Progenitor cell of endocrine pancreas (in vitro differentiated cells): ENCODE measurements at regions not wholly inside any gene's neighbourhood (a gene's known extent, or its start where the extent isn't known, plus 50 kb on each side); places are given as distances from the start of the nearest gene placed in this dataset.

Experiments used
- DNase-seq: peaks from one replicate; pipeline ENCODE4 v3.0.0; 2021; ENCODE audit warnings: low spot score; ENCODE audit not compliant: unreplicated experiment
- H3K27ac Mint-ChIP-seq: 2 replicates; pipeline ENCODE4 v1.8.0; 2021; ENCODE audit warnings: mild to moderate bottlenecking, moderate library complexity, mixed read lengths
- H3K27me3 Mint-ChIP-seq: 2 replicates; pipeline ENCODE4 v1.8.0; 2021; ENCODE audit warnings: mixed read lengths
- H3K36me3 Mint-ChIP-seq: 2 replicates; pipeline ENCODE4 v1.8.0; 2022; ENCODE audit warnings: mixed read lengths; ENCODE audit not compliant: insufficient read depth
- H3K4me1 Mint-ChIP-seq: 2 replicates; pipeline ENCODE4 v1.8.0; 2021; ENCODE audit warnings: low read depth, mixed read lengths
- H3K4me3 Mint-ChIP-seq: 2 replicates; pipeline ENCODE4 v1.8.0; 2021; ENCODE audit warnings: low read depth, mild to moderate bottlenecking, moderate library complexity, mixed read lengths
- H3K9me3 Mint-ChIP-seq: 2 replicates; pipeline ENCODE4 v1.8.0; 2021; ENCODE audit warnings: low read depth, mixed read lengths
- TF ChIP-seq, protein P1 (sequence below): fragments of 200-600 bp; sonication (generic); IDR thresholded peaks from one replicate; pipeline ENCODE4 v1.5.0; 2021; ENCODE audit warnings: antibody characterized with exemption, mild to moderate bottlenecking; ENCODE audit not compliant: unreplicated experiment

DNA sequence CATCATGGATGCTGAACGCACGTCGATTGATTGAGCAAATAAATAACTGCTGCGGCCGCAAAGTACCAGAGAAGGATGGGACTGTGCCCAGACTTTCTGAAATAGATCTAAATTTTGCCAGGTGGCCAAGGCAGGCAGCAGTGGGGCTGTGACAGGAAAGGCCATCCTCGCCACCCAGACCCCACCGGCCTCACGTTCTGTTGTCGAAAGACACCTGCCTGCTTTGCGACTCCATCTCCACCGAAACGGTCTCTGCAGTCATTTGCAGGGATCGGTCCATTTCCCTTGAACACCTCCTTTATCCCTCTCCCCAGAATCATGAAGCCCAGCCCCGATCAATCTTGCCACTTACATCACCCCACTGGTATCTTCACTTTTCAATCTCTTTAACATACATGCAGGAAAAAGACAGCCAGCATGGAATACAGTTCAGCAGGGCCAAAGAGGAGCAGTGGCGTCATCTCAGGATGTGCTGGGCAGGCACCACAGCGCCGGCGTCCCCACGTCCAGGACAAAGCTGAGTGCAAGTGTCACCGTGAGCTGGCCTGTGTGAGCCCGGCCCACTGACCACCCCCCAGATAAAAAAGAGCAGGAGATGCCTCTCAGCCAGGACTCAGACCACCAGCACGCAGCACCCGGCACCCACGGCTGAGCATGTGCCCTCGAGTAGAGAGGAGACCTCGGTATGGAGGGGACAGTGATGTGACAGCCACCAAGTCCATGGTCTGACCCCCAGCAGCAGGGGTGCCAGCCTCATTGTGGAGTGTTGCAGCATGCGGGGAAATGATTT is 610.3 kb downstream of the TBC1D22A start:
- Mint-ChIP-seq H3K36me3 (peaks cover 9% of the 10 kb centered on the region), H3K9me3 (peaks cover 28% of the 10 kb centered on the region), H3K4me1 (no peaks in the 10 kb centered on the region), H3K4me3 (no peak overlapping the region), H3K27me3 (no peaks in the 10 kb centered on the region), H3K27ac (no peak overlapping the region)
- TF ChIP-seq, protein P1, sequence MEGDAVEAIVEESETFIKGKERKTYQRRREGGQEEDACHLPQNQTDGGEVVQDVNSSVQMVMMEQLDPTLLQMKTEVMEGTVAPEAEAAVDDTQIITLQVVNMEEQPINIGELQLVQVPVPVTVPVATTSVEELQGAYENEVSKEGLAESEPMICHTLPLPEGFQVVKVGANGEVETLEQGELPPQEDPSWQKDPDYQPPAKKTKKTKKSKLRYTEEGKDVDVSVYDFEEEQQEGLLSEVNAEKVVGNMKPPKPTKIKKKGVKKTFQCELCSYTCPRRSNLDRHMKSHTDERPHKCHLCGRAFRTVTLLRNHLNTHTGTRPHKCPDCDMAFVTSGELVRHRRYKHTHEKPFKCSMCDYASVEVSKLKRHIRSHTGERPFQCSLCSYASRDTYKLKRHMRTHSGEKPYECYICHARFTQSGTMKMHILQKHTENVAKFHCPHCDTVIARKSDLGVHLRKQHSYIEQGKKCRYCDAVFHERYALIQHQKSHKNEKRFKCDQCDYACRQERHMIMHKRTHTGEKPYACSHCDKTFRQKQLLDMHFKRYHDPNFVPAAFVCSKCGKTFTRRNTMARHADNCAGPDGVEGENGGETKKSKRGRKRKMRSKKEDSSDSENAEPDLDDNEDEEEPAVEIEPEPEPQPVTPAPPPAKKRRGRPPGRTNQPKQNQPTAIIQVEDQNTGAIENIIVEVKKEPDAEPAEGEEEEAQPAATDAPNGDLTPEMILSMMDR: no peak
- no peak for DNase-seq

DNA sequence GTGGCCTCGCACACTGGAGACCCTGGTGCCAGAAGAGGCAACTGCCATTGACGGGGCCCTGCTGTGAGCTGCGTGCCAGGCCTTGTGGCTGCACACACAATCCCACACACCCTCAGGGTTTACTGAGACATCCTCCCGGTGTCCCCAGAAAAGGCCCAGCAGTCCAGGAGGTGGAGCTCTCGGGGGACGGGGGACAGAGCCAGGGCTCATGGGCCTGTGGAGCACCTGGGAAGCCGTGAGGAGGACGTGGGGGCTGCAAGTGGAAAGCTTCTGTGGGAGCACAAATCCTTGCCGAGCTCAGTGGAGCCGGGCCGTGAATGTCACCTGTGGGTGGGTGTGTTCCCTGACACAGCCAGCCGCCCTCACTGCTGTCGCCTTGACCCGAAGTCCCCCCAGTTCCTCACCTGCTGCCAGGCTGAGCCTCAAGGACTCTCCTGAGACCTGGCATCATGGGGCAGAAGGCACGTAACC is 609.7 kb downstream of the TBC1D22A start:
- H3K4me3 Mint-ChIP-seq: no peak overlapping the region
- H3K27ac Mint-ChIP-seq: no peak overlapping the region
- no peaks in the 10 kb centered on the region for H3K27me3 Mint-ChIP-seq
- no peaks in the 10 kb centered on the region for H3K4me1 Mint-ChIP-seq
- H3K36me3 Mint-ChIP-seq: peaks cover 9% of the 10 kb centered on the region
- TF ChIP-seq, protein P1: no peak
- DNase-seq: no peak
- peaks cover 27% of the 10 kb centered on the region for H3K9me3 Mint-ChIP-seq

- H3K27me3 Mint-ChIP-seq: no peaks in the 10 kb centered on the region
- H3K4me3 Mint-ChIP-seq: no peak overlapping the region
- TF ChIP-seq, protein P1: no peak
- peaks cover 32% of the 10 kb centered on the region for H3K9me3 Mint-ChIP-seq
- peaks cover 9% of the 10 kb centered on the region for H3K36me3 Mint-ChIP-seq
- no peak for DNase-seq
- no peaks in the 10 kb centered on the region for H3K4me1 Mint-ChIP-seq
- no peak overlapping the region for H3K27ac Mint-ChIP-seq
Measured at GRCh38 chr22:47371263-47372090, 609.0 kb downstream of the TBC1D22A start.

GRCh38 chr22:47370448-47371262 is 608.2 kb downstream of the TBC1D22A start:
- TF ChIP-seq, protein P1: no peak
- no peaks in the 10 kb centered on the region for H3K27me3 Mint-ChIP-seq
- no peak overlapping the region for H3K27ac Mint-ChIP-seq
- DNase-seq: no peak
- no peaks in the 10 kb centered on the region for H3K4me1 Mint-ChIP-seq
- peaks cover 9% of the 10 kb centered on the region for H3K36me3 Mint-ChIP-seq
- peaks cover 38% of the 10 kb centered on the region for H3K9me3 Mint-ChIP-seq
- H3K4me3 Mint-ChIP-seq: no peak overlapping the region
